Neural progenitor cell (in vitro differentiated cells): ENCODE measurements at regions not wholly inside any gene's neighbourhood (a gene's known extent, or its start where the extent isn't known, plus 50 kb on each side); places are given as distances from the start of the nearest gene placed in this dataset.

Experiments
- DNase-seq: peaks from one replicate; pipeline ENCODE4 v3.0.0-alpha.2; 2016; ENCODE audit warnings: low spot score
- H2AFZ ChIP-seq: fragments of 200-600 bp; sonication (generic); replicated peaks from 2 replicates; pipeline ENCODE4 v1.6.1; 2016; ENCODE audit warnings: antibody characterized with exemption
- H3F3A ChIP-seq: fragments of 200-600 bp; sonication (generic); 2 replicates; pipeline ENCODE4 v1.6.1; 2016; ENCODE audit warnings: antibody characterized with exemption, low read depth
- H3K27ac ChIP-seq: fragments of 200-600 bp; sonication (generic); 2 replicates; pipeline ENCODE4 v1.5.1; 2016; ENCODE audit warnings: mild to moderate bottlenecking
- H3K27me3 ChIP-seq: fragments of 200-600 bp; sonication (generic); 2 replicates; pipeline ENCODE4 v1.6.1; 2016; ENCODE audit warnings: mild to moderate bottlenecking, moderate library complexity
- H3K36me3 ChIP-seq: fragments of 200-600 bp; sonication (generic); 2 replicates; pipeline ENCODE4 v1.5.1; 2016
- H3K4me1 ChIP-seq: fragments of 200-600 bp; sonication (generic); 2 replicates; pipeline ENCODE4 v1.6.1; 2016; ENCODE audit warnings: mixed run types
- H3K4me2 ChIP-seq: fragments of 200-600 bp; sonication (generic); 2 replicates; pipeline ENCODE4 v1.6.1; 2016
- H3K4me3 ChIP-seq: fragments of 200-600 bp; sonication (generic); 2 replicates; pipeline ENCODE4 v1.5.1; 2016
- H3K79me2 ChIP-seq: fragments of 200-600 bp; sonication (generic); 2 replicates; pipeline ENCODE4 v1.6.1; 2016; ENCODE audit warnings: low read depth
- H3K9ac ChIP-seq: fragments of 200-600 bp; sonication (generic); 2 replicates; pipeline ENCODE4 v1.6.1; 2016
- H3K9me3 ChIP-seq: fragments of 200-600 bp; sonication (generic); 2 replicates; pipeline ENCODE4 v1.5.1; 2016; ENCODE audit warnings: low read depth
- H4K20me1 ChIP-seq: fragments of 200-600 bp; sonication (generic); 2 replicates; pipeline ENCODE4 v1.6.1; 2016; ENCODE audit warnings: low read depth
- H3K27ac Mint-ChIP-seq: 3 replicates; pipeline ENCODE4 v1.8.0; 2021; ENCODE audit warnings: mixed read lengths
- H3K27me3 Mint-ChIP-seq: 2 replicates; pipeline ENCODE4 v1.8.0; 2022; ENCODE audit warnings: low read depth, mild to moderate bottlenecking, inconsistent platforms, moderate library complexity, mixed read lengths; ENCODE audit not compliant: insufficient read depth
- H3K36me3 Mint-ChIP-seq: 3 replicates; pipeline ENCODE4 v1.8.0; 2021; ENCODE audit warnings: mixed read lengths
- H3K4me1 Mint-ChIP-seq: 3 replicates; pipeline ENCODE4 v1.8.0; 2021; ENCODE audit warnings: mixed read lengths
- H3K4me3 Mint-ChIP-seq: 3 replicates; pipeline ENCODE4 v1.8.0; 2021; ENCODE audit warnings: mild to moderate bottlenecking, moderate library complexity, mixed read lengths
- H3K9me3 Mint-ChIP-seq: 3 replicates; pipeline ENCODE4 v1.8.0; 2020; ENCODE audit warnings: mixed read lengths
- EZH2 ChIP-seq: fragments of 200-600 bp; sonication (generic); IDR thresholded peaks from 2 replicates; pipeline ENCODE4 v1.6.1; 2017; ENCODE audit warnings: antibody characterized with exemption, mild to moderate bottlenecking, moderate library complexity
- EZH2phosphoT487 ChIP-seq: fragments of 200-600 bp; sonication (generic); IDR thresholded peaks from 2 replicates; pipeline ENCODE4 v1.6.1; 2017; ENCODE audit warnings: antibody characterized with exemption
- TF ChIP-seq, protein P1 (sequence below): fragments of 200-600 bp; sonication (generic); IDR thresholded peaks from 2 replicates; pipeline ENCODE4 v1.5.1; 2017; ENCODE audit warnings: antibody characterized with exemption, mild to moderate bottlenecking

DNA sequence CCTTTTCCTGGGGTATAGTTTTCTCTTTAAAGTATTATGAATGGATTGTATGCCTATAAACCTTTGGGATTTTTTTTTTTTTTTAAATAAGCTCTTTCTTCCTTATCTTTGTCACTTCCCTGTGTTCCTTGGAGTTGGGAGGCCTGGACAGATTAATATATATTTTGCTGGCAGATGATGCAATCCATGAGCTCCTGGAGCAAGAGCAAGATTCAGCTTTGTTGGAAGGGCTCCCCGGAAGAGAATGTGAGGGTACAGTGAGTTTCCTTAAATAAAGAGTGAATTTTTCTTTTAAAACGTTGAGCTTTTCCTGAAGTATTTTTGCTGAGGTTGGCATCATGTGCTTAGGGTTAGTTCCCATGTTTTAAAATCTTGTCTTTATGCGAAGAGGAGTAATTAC lies 98.7 kb upstream of the SLC28A3 start:
- H3K9me3 ChIP-seq: no peaks in the 10 kb centered on the region
- H3K9me3 Mint-ChIP-seq: no peaks in the 10 kb centered on the region
- H3K79me2 ChIP-seq: no peaks in the 10 kb centered on the region
- H3K4me1 ChIP-seq: no peaks in the 10 kb centered on the region
- no peak overlapping the region for H3K4me3 Mint-ChIP-seq
- H3K4me1 Mint-ChIP-seq: peaks cover 4% of the 10 kb centered on the region
- H3K27me3 Mint-ChIP-seq: peaks cover 4% of the 10 kb centered on the region
- TF ChIP-seq EZH2phosphoT487 (no peak), EZH2 (no peak)
- TF ChIP-seq, protein P1, sequence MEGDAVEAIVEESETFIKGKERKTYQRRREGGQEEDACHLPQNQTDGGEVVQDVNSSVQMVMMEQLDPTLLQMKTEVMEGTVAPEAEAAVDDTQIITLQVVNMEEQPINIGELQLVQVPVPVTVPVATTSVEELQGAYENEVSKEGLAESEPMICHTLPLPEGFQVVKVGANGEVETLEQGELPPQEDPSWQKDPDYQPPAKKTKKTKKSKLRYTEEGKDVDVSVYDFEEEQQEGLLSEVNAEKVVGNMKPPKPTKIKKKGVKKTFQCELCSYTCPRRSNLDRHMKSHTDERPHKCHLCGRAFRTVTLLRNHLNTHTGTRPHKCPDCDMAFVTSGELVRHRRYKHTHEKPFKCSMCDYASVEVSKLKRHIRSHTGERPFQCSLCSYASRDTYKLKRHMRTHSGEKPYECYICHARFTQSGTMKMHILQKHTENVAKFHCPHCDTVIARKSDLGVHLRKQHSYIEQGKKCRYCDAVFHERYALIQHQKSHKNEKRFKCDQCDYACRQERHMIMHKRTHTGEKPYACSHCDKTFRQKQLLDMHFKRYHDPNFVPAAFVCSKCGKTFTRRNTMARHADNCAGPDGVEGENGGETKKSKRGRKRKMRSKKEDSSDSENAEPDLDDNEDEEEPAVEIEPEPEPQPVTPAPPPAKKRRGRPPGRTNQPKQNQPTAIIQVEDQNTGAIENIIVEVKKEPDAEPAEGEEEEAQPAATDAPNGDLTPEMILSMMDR: no peak
- no peaks in the 10 kb centered on the region for H3K36me3 ChIP-seq
- no peak overlapping the region for H3K4me2 ChIP-seq
- no peak overlapping the region for H3K9ac ChIP-seq
- H3K27ac ChIP-seq: no peak overlapping the region
- no peak overlapping the region for H3K27ac Mint-ChIP-seq
- H4K20me1 ChIP-seq: no peaks in the 10 kb centered on the region
- H3K4me3 ChIP-seq: no peak overlapping the region
- H2AFZ ChIP-seq: no peak overlapping the region
- H3K36me3 Mint-ChIP-seq: no peaks in the 10 kb centered on the region
- DNase-seq: no peak
- no peaks in the 10 kb centered on the region for H3K27me3 ChIP-seq
- no peaks in the 10 kb centered on the region for H3F3A ChIP-seq

DNA sequence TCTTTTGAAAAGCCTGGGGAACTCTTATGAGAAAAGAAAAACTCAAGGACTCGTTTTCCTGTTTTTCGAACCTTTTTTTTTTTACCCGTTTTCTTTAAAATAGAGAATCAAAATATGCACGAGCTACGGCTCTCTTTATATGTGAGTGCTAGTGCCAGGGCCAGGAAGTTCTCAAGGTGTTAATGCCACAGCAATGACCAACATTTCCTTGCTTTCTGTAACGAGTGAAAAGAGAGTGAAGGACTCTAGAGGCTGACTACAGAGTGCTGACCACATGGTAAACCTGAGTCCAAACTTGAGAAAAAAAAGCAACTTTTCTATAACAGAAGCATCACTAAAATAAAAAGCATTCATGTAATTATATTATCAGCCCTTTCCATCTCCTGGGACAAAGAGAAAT lies 102.2 kb upstream of the SLC28A3 start:
- TF ChIP-seq EZH2 (no peak), EZH2phosphoT487 (no peak)
- TF ChIP-seq, protein P1: no peak

DNA sequence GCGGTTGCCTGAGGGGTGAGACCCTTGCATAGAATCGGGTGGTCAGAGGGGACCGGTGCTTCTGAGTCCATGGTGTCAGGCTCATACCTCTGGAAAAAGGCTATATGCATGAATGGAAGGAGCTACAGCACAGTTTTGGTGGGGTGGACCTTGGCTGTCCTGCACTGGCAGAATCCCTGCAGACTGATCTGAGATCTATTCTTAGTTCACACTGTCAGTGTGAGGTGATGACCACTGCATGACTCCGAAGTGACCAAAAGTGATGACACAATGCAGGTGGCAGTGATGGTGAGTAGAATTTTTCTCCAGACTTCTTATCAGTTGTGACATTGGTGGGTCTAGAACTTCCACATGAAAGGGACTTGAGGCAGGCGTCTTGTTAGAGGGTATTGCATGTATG lies 105.2 kb upstream of the SLC28A3 start:
- H3K9me3 Mint-ChIP-seq: no peaks in the 10 kb centered on the region
- no peak for DNase-seq
- H3K27ac Mint-ChIP-seq: no peak overlapping the region

More for the DNA sequence above, 102.2 kb upstream of the SLC28A3 start:
- H3K36me3 Mint-ChIP-seq: no peaks in the 10 kb centered on the region
- H2AFZ ChIP-seq: no peak overlapping the region
- no peak overlapping the region for H3K27ac ChIP-seq
- H3K79me2 ChIP-seq: no peaks in the 10 kb centered on the region
- peaks cover 4% of the 10 kb centered on the region for H3K27me3 Mint-ChIP-seq
- no peak for DNase-seq
- H3K4me3 ChIP-seq: no peak overlapping the region
- H3K4me2 ChIP-seq: no peak overlapping the region
- no peaks in the 10 kb centered on the region for H3K27me3 ChIP-seq
- no peaks in the 10 kb centered on the region for H4K20me1 ChIP-seq
- no peak overlapping the region for H3K27ac Mint-ChIP-seq
- no peaks in the 10 kb centered on the region for H3F3A ChIP-seq
- no peaks in the 10 kb centered on the region for H3K9me3 ChIP-seq
- no peaks in the 10 kb centered on the region for H3K4me1 ChIP-seq
- H3K36me3 ChIP-seq: no peaks in the 10 kb centered on the region
- H3K4me3 Mint-ChIP-seq: no peak overlapping the region
- no peaks in the 10 kb centered on the region for H3K9me3 Mint-ChIP-seq
- peaks cover 12% of the 10 kb centered on the region for H3K4me1 Mint-ChIP-seq
- H3K9ac ChIP-seq: no peak overlapping the region

More for the DNA sequence above, 105.2 kb upstream of the SLC28A3 start:
- H4K20me1 ChIP-seq: no peaks in the 10 kb centered on the region
- H3K9me3 ChIP-seq: no peaks in the 10 kb centered on the region
- H3K4me1 ChIP-seq: no peaks in the 10 kb centered on the region
- H3F3A ChIP-seq: no peaks in the 10 kb centered on the region
- H3K36me3 ChIP-seq: no peaks in the 10 kb centered on the region
- no peak overlapping the region for H3K4me3 ChIP-seq
- TF ChIP-seq EZH2 (no peak), EZH2phosphoT487 (no peak)
- TF ChIP-seq, protein P1: no peak
- H3K27me3 Mint-ChIP-seq: peaks cover 4% of the 10 kb centered on the region
- H2AFZ ChIP-seq: no peak overlapping the region
- no peaks in the 10 kb centered on the region for H3K36me3 Mint-ChIP-seq
- H3K4me3 Mint-ChIP-seq: no peak overlapping the region
- H3K4me2 ChIP-seq: no peak overlapping the region
- no peak overlapping the region for H3K27ac ChIP-seq
- no peak overlapping the region for H3K9ac ChIP-seq
- no peaks in the 10 kb centered on the region for H3K79me2 ChIP-seq
- H3K4me1 Mint-ChIP-seq: peaks cover 12% of the 10 kb centered on the region
- H3K27me3 ChIP-seq: no peaks in the 10 kb centered on the region
